ENCODE measurements at regions not wholly inside any gene's neighbourhood (a gene's known extent, or its start where the extent isn't known, plus 50 kb on each side); places are given as distances from the start of the nearest gene placed in this dataset.
"Not testable (repeated sequence)": the region's sequence is repeated elsewhere in the genome, so short reads cannot be mapped to it uniquely, and the experiment has no call there.

DNA sequence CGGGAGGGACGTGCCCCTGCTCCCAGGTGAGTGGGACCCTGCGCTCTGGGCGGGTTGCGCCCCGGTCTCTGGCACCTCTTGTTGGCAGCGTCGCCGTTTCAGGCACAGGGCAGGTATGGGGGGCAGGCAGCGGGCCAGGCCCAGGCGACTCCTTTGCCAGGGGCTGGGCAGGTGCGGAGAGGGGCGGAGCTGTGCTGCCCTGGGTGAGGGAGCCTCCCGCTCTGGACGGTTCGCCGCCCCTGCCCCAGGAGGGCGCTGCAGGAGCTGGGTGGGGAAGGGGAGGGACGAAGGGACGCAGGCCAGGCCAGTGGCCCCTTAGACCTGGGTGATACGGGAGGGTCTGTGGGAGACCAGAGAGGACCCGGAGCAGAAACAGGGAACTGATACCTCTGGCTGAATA is 663.9 kb upstream of the DEFB115 start:
- no peak for DNase-seq

DNA sequence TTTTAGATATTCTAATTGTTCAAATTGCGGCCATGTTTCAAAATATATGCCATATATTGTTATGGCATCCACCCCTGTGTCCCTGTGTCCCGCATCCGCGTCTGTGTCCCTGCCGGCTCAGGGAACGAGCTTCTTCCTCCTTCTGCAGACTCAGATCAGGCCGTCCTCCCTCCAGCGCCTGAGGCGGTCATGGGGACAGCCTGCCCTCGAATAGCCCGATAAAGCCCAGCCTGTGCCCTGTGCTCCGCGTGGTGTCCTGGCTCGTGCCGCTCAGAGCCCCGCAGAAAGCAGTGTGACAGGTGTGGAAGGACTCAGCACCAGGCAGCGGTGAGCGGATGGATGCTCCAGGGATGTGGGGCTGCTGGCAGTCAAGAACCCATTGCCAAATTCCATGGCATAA is 663.4 kb upstream of the DEFB115 start:
- DNase-seq = no peak

DNA sequence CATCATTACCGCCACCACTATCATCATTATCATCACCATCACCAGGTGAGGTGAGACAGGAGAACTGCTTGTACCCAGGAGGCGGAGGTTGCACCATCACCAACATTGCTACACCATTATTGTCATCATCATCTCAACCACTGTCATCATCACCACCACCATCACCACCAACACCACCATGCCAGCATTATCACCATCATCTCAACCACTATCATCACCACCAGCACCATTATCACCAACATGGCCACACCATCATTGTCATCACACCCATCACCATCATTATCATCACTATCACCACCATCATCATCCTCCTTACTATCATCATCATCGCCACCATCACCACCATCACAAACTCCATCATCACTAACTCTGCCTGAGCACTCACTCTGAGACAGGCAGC is 661.8 kb upstream of the DEFB115 start:
- DNase-seq = no peak

DNA sequence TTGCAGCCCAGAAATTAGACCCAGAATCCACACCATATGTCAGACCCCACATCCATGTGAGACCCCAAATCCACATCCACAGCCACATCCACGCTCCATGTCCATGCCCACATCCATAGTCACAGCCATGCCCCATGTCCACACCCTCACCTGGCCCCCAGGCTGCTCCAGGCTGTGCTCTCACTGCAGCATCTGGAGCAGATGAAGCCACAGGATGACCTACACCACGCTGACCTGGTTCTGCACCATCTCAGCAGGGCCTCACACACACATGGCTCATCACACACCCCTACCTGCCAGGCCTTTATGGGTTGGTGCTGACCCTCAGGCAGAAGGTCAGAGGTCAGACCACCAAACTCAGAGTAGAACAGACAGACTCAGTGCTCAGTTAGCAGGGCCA is 660.0 kb upstream of the DEFB115 start:
- not testable (repeated sequence) for DNase-seq

DNA sequence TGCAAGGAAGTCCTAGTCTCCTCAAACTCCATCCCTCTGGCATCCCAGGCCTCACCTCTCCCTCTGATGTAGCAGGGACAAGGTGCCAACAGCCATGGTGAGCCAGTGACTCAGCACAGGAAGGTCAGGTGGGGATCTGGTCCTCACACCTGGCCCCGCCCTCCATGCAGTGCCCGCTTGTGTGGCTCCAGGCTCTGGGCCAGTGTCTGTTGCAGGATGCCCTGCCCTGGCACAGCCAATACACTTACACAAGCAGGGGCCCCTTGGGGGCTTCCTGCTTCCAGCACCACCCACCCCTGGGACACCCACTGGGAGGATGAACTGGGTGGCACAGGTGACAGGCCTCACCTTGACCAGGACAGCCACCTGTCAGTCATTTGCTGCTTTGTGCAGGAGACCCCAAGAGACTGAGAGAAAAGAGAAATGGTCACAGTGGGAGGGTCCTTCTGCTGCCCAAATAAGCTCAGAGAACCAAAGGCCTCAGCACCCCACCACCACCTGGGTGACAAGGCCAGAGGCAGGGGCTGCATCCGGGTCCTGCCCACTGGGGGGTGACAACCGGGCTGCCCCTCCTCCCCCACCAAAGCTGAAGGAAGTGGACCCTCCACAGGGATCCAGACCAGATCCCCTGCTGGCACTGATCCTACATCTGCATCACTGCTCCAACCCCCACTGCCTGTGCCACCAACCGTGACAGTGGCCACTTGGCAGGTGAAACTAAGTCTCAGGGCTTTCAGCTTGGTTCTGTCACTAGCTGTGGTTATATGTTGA is 658.8 kb upstream of the DEFB115 start:
- DNase-seq = no peak

DNA sequence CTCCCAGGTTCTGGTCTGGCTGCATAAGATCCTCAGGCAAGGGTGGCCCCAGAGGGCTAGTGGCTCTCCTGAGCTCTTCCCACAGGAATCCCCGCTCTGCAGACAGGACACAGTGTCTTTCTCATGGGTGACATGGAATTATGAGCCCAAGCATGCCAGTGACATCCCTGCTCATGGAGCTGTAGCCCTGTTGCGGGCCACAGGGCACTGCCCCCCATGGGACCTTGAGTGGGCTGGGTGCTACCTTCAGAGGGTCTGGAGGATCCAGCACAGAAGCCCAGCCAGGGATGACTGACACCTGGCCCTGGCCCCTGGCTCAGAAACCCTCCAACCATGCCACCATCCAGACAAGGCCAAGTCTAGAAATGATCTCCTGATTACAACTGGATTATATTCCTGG is 657.5 kb upstream of the DEFB115 start:
- no peak for DNase-seq

DNA sequence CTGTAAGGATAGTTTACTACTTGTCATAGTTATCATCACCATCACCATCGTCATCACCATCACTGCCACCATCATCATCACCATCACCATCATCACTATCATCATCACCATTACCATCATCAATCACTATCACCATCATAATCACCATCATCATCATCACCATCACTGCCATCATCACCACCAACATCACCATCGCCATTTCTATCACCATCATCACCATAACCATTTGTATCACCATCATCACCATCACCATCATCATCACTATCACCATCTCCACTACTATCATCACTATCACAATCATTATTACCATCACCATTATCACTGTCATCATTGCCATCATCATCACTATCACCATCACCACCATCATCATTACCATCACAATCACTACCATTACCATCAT is 655.5 kb upstream of the DEFB115 start:
- DNase-seq = no peak

DNA sequence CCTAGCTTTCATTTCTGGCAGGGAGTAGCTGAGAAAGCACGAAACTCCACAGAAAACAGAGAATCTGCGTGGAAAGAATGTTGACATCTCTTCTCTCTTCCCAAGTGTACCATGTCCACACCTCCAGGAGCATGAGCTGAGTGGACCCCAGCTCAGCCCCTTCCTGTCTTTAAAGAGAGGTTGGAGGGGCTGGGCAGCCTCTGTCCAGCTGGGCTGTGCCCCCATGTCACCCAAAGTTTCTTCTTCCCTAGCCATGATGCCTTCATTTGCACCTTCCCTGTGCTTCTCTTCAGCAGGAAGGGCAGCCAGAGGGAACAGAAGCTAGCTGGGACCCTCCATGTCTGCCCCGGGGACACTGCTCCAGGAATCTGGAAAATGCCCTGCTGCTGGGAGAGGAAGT is 655.0 kb upstream of the DEFB115 start:
- DNase-seq = no peak

DNA sequence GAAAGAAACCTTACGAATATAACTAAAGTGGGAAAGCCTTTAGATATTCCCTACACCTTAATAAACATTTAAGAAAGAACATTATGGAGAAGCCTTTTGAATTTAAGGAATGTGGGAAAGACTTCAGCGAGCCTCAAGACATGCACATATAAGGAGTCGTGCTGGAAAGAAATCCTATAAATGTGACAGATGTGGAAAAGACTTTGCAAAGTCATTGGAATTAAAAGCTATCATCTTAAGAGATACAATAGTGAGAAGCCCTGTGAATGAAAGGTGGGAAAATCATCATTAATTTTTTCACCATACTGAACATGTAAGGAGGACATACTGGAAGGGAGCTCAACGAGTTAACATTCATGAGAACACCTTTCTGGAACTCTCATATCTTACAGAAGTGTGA is 650.5 kb upstream of the DEFB115 start:
- no peak for DNase-seq

DNA sequence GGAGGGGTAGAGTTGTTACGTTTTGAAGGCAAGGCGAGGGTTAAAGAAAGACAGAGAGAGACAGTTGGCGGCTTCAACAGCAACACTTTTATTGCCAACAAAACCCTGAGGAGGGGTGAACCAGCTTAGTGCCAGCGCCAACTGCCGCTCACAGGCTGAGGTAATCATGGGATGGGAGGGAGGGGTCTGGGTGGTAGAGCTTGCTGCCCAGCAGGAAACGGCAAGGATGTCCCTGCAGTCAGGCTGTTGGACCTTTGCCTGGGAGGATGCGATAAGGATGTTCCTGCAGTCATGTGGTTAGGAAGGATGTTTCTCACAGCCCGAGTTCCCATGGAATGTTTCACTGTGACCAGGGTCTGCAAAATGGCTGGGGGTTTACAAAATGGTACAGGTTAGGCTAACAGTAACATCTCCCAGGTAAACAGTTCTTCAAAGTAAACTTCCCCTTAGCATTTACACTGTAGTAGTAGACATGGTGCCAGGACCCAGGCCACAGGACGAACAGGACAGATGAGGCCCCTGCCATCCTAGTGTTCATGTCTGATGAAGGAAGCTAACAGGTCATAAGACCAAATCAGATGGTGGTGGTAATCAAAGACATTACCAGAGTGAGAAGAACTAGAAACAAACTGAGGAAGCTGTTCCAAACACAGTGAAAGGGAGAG is 647.3 kb upstream of the DEFB115 start:
- no peak for DNase-seq

DNA sequence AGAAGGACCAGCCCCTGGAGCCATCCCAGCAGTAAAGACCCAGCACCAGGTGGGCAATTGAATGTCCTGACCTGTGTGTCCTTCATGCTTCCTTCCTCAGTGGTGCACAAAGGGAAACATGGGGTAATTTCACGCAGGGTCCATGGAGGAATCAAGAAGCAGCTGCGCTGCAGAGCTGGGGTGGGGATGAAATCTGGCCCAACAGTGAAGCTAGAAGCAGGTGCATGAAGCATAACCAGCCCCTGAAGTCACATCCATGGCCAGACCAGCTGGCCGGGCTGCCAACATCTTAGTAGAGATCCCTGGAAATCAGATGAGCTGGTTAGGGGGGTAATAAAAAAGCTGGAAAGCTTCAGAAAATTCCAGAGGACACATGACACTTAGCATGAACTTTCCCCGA is 646.7 kb upstream of the DEFB115 start:
- DNase-seq = no peak

DNA sequence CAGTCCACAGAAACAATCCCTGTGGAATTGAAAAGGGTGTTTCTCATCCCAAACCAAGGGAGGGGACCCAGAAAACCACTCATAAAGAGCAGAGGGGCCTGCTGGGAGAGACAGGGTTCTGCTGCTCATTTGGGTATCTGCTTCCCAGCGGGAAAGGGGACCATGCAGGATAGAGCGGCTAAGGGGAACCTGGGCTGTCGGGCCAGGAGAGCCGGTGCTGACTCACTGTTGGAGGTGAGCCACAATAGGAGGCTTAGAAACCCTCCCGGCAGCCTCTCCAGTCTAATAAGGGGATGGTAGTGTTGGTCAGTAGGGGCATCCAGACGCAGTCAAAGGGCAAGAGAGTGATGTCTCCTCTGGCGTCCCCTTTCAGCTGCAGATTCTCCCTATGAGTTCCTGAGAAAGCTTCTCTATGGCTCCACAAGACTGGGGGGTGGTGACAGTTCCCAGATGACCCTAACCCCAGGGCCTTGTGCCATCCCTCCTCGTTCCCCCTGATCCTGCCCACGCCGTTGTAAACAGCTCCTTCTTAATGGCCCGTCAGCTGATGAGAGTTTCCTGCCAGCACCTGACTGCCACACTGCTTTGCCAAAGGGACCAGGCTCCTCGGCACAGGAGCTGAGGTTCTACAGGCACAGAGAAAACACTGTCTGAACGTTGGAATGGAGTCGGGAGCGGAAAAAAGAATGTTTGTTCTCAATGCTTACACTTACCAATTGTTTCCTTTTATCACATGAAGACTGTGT is 646.1 kb upstream of the DEFB115 start:
- DNase-seq = no peak

DNA sequence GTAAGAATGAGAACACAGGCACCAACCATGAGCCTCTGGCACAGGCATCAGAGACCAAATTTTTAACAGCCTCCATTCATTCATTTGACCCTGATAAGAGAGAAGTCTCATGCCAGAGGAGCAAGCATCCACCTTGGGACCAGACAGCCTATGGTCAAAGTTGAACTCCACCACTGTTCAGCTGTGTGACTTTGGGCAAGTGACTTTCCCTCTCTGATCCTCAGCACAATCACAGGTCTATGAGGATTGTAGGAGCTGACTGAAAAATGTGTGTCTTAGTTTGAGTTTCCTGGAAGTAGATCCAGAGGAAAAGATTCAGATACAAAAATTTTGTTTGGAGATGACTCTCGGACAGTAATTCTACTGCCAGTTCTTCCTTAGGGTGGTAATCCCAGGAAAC is 645.1 kb upstream of the DEFB115 start:
- DNase-seq = no peak

DNA sequence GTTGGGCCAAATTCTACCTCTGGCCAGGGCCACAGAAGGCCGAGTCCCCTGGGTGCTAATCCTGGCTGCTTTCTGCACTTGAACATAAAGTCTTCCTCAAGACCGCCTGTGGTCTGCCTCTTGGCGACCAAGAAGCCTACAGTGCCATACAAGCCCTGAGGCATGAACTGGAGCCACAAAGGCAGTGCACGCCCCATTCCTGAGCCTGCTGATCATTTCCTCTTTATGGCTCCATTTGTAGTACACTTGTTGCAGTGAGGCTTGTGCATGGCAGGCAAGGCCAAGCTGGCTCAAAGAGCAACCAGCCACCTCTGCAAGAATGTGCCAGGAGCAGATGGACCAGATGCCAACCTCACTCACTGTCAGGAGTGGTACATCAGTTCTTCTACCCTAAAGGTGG is 636.1 kb upstream of the DEFB115 start:
- not testable (repeated sequence) for DNase-seq

DNA sequence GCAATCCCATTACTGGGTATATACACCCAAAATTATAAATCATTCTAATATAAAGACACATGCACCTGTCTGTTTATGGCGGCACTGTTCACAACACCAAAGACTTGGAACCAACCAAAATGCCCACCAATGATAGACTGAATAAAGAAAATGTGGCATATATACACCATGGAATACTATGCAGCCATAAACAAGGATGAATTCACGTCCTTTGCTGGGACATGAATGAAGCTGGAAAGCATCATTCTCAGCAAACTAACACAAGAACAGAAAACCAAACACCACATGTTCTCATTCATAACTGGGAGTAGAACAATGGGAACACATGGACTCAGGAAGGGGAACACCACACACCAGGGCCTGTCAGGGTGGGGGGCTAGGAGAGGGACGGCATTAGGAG is 633.2 kb upstream of the DEFB115 start:
- not testable (repeated sequence) for DNase-seq

DNA sequence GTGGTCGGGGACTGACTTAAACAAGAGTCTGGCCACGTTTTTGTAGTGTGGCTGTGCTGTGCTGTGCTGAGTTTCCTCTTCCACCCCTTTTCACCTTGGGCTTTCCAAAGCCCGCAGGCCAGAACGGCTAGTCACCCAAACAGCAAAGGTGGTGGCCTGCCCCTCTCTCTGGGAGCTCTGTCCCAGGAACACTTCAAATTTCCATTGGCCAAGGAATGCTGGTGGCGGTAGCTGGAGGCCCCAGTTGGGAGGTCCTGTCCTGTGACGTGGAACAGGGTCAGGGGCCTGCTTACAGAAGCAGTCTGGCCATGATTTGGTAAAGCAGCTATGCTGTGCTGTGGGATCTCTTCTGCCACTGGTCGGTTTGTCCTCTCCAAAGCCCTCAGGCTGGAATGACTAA is 628.1 kb upstream of the DEFB115 start:
- DNase-seq = not testable (repeated sequence)

DNA sequence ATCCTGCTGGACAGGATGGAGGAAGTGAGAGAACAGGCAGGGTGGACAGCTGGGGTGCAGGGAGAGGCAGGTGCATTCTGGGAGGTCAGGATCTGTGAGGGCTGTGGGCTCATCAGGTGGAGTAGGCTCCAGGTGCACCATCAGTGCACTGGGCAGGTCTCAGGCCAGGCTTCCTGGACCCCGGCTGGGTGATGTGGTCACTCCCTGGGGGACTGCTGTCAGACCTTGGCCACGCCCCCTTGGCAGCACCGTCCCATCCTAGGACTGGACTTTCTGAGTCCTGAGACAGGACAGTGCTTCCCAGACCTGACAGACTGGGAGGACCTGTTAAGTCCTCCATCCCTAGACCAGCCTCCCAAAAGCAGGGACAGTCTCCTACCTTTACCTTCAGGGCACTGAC is 626.7 kb upstream of the DEFB115 start:
- no peak for DNase-seq

DNA sequence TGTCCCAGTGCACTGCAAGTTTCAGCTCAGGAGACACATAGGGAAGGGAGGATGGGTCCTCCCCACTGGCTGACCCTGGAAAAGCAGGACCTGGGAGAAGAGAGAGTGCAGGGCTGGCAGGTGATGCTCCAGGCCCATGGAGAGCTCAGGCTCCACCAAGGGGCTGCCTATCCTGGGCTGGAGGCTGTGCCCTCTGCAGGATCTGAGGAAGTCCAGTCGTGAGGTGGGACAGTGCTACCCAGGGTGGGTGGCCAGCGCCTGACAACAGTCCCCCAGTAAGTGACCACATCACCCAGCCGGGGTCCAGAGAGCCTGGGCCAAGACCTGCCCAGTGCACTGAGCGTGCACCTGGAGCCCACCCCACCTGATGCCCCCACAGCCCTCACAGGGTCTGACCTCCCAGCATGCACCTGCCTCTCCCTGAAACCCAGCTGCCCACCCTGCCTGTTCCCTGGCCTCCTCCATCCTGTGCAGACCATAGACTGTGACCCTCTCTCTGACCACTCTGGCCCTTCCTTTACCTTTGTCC is 626.1 kb upstream of the DEFB115 start:
- DNase-seq = not testable (repeated sequence)

DNA sequence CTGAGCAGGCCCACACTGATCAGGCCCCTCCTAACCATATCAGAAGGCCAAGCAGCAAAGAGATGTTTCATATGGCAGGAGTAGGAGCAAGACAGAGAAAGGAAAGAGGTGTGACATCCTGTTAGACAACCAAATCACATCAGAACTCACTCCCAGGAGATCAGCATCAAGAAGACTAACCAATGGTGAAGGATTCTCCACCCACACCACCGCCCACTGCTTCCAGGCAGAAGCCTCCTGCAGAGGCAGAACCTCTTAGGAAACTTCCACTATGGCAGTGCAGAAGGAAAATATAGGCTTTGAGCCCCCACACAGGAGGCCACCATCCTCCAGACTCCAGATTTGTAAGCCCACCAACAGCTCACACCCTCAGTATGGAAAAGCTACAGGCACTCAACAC is 624.7 kb upstream of the DEFB115 start:
- not testable (repeated sequence) for DNase-seq

DNA sequence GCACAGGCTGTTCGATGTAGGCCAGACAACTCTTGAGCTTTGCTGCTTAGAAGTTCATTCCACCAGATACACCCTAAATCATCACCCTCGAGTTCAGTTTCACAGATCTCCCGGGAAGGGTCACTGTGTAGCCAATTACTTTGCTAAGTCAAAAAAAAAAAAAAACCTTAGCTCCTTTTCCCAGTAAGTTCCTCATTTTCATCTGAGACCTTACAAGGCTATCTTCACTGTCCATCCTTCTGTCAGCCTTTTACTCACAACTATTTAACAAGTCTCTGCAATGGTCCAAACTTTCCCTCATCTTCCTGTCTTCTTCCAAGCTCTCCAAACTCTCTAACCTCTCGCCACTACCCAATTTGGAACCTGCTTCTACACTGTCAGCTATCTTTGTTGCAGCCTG is 615.9 kb upstream of the DEFB115 start:
- DNase-seq = not testable (repeated sequence)

DNA sequence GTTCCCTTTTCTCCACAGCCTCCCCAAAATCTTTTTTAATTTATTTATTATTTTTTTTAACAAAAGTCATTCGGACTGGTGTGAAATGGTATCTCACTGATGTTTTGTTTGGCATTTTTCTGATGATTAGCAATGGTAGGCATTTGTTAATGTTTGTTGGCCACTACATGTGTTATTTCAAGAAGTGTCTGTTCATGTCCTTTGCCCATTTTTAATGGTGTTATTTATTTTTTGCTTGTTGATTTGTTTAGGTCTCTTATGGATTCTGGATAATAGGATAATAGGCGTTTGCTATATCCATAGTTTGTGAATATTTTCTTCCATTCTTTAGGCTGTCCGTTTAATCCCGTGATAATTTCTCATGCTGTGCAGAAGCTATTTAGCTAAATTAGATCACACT is 596.5 kb upstream of the DEFB115 start:
- not testable (repeated sequence) for DNase-seq

DNA sequence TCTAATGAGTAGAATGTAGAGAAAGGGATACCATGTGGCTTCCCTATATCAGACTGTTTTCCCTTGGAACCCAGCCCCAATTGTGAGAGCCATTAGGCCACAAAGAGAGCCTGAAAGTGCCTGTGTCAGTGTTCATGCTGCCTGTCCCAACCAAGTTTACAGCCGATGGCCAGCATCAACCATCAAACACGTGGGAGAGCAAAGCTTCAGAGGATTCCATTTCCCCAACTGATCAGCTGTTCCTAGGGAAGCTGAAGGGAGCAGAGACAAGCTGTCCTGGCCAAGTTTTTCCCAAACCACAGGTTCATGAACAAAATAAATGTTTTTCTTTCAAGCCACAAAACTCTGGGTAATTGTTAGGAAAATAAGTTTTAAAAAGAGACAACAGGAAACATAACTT is 589.0 kb upstream of the DEFB115 start:
- DNase-seq = not testable (repeated sequence)

DNA sequence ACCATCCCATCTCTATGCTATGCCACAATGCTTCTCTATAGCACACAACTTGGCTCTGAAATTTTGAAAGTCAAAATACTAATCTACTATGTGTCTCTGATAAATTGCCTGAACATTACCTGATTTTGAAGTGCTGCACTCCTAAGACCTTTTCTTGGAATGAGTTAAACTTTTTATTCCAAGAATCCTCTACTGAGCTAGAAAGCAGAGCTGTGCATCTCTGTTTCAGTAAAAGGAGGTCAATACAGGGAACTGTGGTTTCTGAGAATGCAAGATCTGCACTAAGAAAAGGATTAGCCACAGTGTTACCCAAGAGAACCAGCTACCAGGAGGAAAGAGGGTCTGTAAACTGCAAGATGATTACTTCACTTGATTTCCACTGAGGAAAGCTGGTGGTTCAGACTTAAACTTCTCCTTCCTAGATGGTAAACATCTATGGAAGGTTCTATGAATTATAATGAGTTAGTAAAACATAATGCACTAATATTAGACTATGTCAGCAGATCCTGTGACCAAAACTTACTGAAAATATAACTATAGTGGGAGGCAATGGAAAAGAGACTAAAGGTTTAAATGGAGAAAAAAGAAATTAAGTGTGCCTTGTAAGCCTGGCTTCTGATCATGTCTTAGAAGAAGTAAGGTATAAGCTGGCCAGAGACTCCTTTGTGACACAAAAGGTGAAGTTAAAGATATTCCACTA is 588.0 kb upstream of the DEFB115 start:
- not testable (repeated sequence) for DNase-seq
